OCI-LY7 (cell line): ENCODE measurements at regions not wholly inside any gene's neighbourhood (a gene's known extent, or its start where the extent isn't known, plus 50 kb on each side); places are given as distances from the start of the nearest gene placed in this dataset.

Source experiments
- BruUV-seq: library from RNA; stranded (reverse); fragments of 400-500 nt; replicated peaks from 2 replicates; lab custom pipeline; 2021; lab: Mats Ljungman, UMichigan
- CTCF ChIA-PET: fragments of 300-600 bp; sonication (Branson Sonifier 250); formaldehyde crosslinking; loops from one replicate; lab custom pipeline; 2022; ENCODE audit warnings: antibody characterized with exemption; ENCODE audit not compliant: unreplicated experiment; lab: Charles Lee
- POLR2A ChIA-PET: fragments of 300-600 bp; sonication (Branson Sonifier 250); formaldehyde crosslinking; loops from one replicate; lab custom pipeline; 2022; ENCODE audit warnings: antibody characterized with exemption; lab: Charles Lee
- DNase-seq: peaks from one replicate; pipeline ENCODE4 v3.0.0-alpha.2; 2015; ENCODE audit warnings: low spot score
- H2AFZ ChIP-seq: fragments of 200-600 bp; sonication (generic), shearing (Covaris generic); 2 replicates; pipeline ENCODE4 v1.6.1; 2014; ENCODE audit warnings: mild to moderate bottlenecking, antibody characterized with exemption, low read length, moderate library complexity
- H3K27ac ChIP-seq: fragments of 200-600 bp; sonication (generic); 2 replicates; pipeline ENCODE4 v1.5.1; 2014; ENCODE audit warnings: mixed run types, low read depth, mild to moderate bottlenecking, moderate library complexity, low read length, inconsistent platforms; ENCODE audit not compliant: poor library complexity, severe bottlenecking
- H3K36me3 ChIP-seq: fragments of 200-600 bp; sonication (generic); 2 replicates; pipeline ENCODE4 v1.6.1; 2014; ENCODE audit warnings: mild to moderate bottlenecking, antibody characterized with exemption, low read length, moderate library complexity, mixed read lengths; ENCODE audit not compliant: insufficient read depth
- H3K4me1 ChIP-seq: fragments of 200-600 bp; sonication (generic); 2 replicates; pipeline ENCODE4 v1.5.1; 2014; ENCODE audit warnings: mild to moderate bottlenecking, low read length; ENCODE audit not compliant: insufficient read depth, poor library complexity, severe bottlenecking
- H3K4me2 ChIP-seq: fragments of 200-600 bp; sonication (generic); 2 replicates; pipeline ENCODE4 v1.6.1; 2014; ENCODE audit warnings: mild to moderate bottlenecking, low read length
- H3K4me3 ChIP-seq: fragments of 200-600 bp; sonication (generic); 2 replicates; pipeline ENCODE4 v1.5.1; 2014; ENCODE audit warnings: mild to moderate bottlenecking, low read depth, low read length; ENCODE audit not compliant: poor library complexity, severe bottlenecking
- H3K79me2 ChIP-seq: fragments of 200-600 bp; sonication (generic); 2 replicates; pipeline ENCODE4 v1.6.1; 2016; ENCODE audit warnings: low read depth, mild to moderate bottlenecking, low read length, moderate library complexity, mixed read lengths; ENCODE audit not compliant: insufficient read depth
- H3K9me2 ChIP-seq: fragments of 200-600 bp; sonication (generic); 2 replicates; pipeline ENCODE4 v1.6.1; 2016; ENCODE audit warnings: mild to moderate bottlenecking, low read length, mixed read lengths; ENCODE audit not compliant: insufficient read depth
- H3K9me3 ChIP-seq: fragments of 200-600 bp; sonication (generic); 2 replicates; pipeline ENCODE4 v1.6.1; 2014; ENCODE audit warnings: mild to moderate bottlenecking, mixed run types, low read length, mixed read lengths
- H4K20me1 ChIP-seq: fragments of 200-600 bp; sonication (generic); 2 replicates; pipeline ENCODE4 v1.6.1; 2014; ENCODE audit warnings: mild to moderate bottlenecking, antibody characterized with exemption, low read length, moderate library complexity, mixed read lengths; ENCODE audit not compliant: insufficient read depth
- EZH2phosphoT487 ChIP-seq: fragments of 200-600 bp; sonication (generic); IDR thresholded peaks from 2 replicates; pipeline ENCODE4 v1.6.1; 2018; ENCODE audit warnings: low read depth, borderline replicate concordance, mild to moderate bottlenecking, mixed run types, antibody characterized with exemption, low read length, moderate library complexity, mixed read lengths
- intact Hi-C: fragments of 100-400 bp; cut with micrococcal nuclease; formaldehyde crosslinking; loops from one replicate; pipeline ENCODE4 v1.10.0; 2022; ENCODE audit not compliant: unreplicated experiment
- TF ChIP-seq, protein P1 (sequence below): fragments of 200-600 bp; sonication (generic); conservative IDR thresholded peaks from 2 replicates; pipeline ENCODE4 v1.5.1; 2014; ENCODE audit warnings: mild to moderate bottlenecking, antibody characterized with exemption, low read length, moderate library complexity, mixed read lengths

DNA sequence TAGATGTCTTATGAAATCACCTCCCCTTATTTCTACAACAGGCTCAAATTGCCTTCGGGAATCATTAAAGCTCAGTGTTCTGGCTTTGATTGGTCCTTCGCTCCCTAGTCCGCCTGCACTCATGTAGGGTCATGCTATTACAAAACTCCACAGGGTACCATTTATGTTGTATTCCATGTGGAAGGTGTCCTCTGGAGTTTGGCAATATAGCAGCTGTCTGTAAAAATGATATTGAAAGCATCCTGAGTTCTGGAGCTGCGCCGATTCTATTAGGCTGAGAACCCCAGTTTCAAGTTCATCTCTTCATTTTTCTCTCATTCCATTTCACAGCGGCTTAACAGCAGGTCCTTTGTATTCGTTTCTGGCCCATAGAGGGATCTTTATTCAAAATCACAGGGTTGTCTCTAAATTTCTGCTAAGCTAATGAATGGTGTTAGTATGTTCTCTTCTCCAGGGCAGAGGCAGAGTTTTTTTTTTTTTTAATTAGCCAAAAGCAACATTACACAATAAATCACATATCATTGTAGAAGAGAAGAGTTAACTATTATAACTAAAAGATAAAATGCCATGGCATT lies 71.9 kb upstream of the TEKT1 start:
- DNase-seq = no peak
- H3K36me3 ChIP-seq = peaks cover 17% of the 10 kb centered on the region
- no peak overlapping the region for H3K27ac ChIP-seq
- no peak overlapping the region for H3K4me3 ChIP-seq
- no TSS peak for BruUV-seq
- H3K9me2 ChIP-seq = no peaks in the 10 kb centered on the region
- no peaks in the 10 kb centered on the region for H3K9me3 ChIP-seq
- POLR2A ChIA-PET = interaction anchor here (0.5 kb wide), 1 partner anchor 511 kb away, joined by 3 read pairs; no protein-coding TSS in a partner anchor
- TF ChIP-seq EZH2phosphoT487 = no peak
- TF ChIP-seq, protein P1, sequence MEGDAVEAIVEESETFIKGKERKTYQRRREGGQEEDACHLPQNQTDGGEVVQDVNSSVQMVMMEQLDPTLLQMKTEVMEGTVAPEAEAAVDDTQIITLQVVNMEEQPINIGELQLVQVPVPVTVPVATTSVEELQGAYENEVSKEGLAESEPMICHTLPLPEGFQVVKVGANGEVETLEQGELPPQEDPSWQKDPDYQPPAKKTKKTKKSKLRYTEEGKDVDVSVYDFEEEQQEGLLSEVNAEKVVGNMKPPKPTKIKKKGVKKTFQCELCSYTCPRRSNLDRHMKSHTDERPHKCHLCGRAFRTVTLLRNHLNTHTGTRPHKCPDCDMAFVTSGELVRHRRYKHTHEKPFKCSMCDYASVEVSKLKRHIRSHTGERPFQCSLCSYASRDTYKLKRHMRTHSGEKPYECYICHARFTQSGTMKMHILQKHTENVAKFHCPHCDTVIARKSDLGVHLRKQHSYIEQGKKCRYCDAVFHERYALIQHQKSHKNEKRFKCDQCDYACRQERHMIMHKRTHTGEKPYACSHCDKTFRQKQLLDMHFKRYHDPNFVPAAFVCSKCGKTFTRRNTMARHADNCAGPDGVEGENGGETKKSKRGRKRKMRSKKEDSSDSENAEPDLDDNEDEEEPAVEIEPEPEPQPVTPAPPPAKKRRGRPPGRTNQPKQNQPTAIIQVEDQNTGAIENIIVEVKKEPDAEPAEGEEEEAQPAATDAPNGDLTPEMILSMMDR = no peak
- no peak overlapping the region for H3K4me2 ChIP-seq
- no peak overlapping the region for H2AFZ ChIP-seq
- CTCF ChIA-PET = no interaction called here
- no peaks in the 10 kb centered on the region for H3K79me2 ChIP-seq
- no peaks in the 10 kb centered on the region for H4K20me1 ChIP-seq
- intact Hi-C loops = no loop called here
- H3K4me1 ChIP-seq = no peaks in the 10 kb centered on the region

DNA sequence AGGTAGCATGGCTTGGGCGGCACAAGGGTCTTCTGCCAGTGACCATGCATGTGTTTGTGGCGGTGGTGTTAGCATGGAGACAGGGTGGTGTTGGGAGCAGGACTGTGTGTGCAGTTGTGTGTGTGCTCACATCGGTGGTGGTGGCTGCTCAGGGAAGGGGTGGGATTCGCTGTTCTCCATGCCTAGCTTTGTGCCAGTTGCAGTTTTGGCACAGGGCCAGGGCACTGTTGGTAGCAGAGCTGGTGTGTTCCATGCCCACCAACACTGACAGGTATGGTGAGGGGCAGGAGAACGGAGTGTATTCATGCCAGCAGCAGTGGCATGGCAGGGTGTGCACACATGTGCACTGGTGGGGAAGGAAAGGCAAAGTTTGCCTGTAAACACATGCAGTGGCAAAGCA lies 77.3 kb upstream of the TEKT1 start:
- TF ChIP-seq EZH2phosphoT487 = no peak
- TF ChIP-seq, protein P1 = no peak
- H3K9me3 ChIP-seq = no peaks in the 10 kb centered on the region
- ChIA-PET CTCF (no interaction called here), POLR2A (no interaction called here)
- H3K79me2 ChIP-seq = no peaks in the 10 kb centered on the region
- H3K36me3 ChIP-seq = no peaks in the 10 kb centered on the region
- no peak overlapping the region for H3K4me3 ChIP-seq
- H3K27ac ChIP-seq = no peak overlapping the region
- H3K4me2 ChIP-seq = no peak overlapping the region
- intact Hi-C loops = no loop called here
- no peaks in the 10 kb centered on the region for H4K20me1 ChIP-seq
- DNase-seq = no peak
- no TSS peak for BruUV-seq
- no peaks in the 10 kb centered on the region for H3K4me1 ChIP-seq
- H2AFZ ChIP-seq = no peak overlapping the region
- H3K9me2 ChIP-seq = no peaks in the 10 kb centered on the region

DNA sequence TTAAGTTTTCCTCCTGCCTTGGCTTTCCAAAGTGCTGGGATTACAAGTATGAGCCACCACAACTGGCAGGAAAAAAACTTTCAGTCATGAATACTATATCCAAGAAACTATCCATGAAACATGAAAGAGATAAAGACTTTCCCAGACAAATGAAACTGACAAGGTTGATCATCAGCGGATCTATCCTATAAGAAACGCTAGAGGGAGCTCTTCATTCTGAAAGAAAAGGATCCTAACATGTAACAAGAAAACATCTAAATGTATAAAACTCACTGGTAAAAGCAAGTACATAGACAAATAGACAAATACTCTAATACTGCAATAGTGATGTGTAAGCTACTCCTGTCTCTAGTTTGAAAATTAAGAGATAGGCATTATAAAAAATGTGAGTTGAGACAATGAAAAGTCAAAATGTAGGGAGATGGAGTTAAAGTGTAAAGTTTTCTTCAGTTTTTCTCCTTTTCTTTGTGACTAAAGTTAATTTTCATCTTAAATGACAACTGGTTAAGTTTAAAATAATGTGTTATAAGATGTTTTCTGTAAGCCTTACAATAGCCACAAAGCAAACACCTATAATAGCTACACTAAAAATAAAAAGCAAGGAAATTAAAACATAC lies 79.6 kb upstream of the TEKT1 start:
- no peak overlapping the region for H3K4me2 ChIP-seq
- no TSS peak for BruUV-seq
- peak; percentile 61 for DNase-seq
- H3K9me3 ChIP-seq = no peaks in the 10 kb centered on the region
- no peaks in the 10 kb centered on the region for H3K4me1 ChIP-seq
- CTCF ChIA-PET = interaction anchor here (0.5 to 1.1 kb wide), 3 partner anchors 67 to 95 kb away, joined by 3 to 7 read pairs (median 6); no protein-coding TSS in a partner anchor
- POLR2A ChIA-PET = interaction anchor here (0.9 kb wide), 1 partner anchor 1110 kb away, joined by 3 read pairs; no protein-coding TSS in a partner anchor
- H3K36me3 ChIP-seq = no peaks in the 10 kb centered on the region
- no peak overlapping the region for H3K27ac ChIP-seq
- H3K4me3 ChIP-seq = no peak overlapping the region
- H4K20me1 ChIP-seq = no peaks in the 10 kb centered on the region
- TF ChIP-seq, protein P1 = peak; percentile 95
- TF ChIP-seq EZH2phosphoT487 = no peak
- H3K9me2 ChIP-seq = no peaks in the 10 kb centered on the region
- no peaks in the 10 kb centered on the region for H3K79me2 ChIP-seq
- intact Hi-C loops = loop anchor here (5.0 kb wide), 1 partner anchor 111 kb away; the partner anchor contains the start of gene BCL6B
- H2AFZ ChIP-seq = no peak overlapping the region
